CMK (cell line): ENCODE measurements at regions not wholly inside any gene's neighbourhood (a gene's known extent, or its start where the extent isn't known, plus 50 kb on each side); places are given as distances from the start of the nearest gene placed in this dataset.

Experiments used
- DNase-seq: peaks from one replicate; pipeline ENCODE4 v3.0.0-alpha.2; 2010; ENCODE audit warnings: low read depth

- DNase-seq = no peak
These were observed 53.8 kb upstream of the TPM1 start for GRCh38 chr15:62988701-62989100.

DNA sequence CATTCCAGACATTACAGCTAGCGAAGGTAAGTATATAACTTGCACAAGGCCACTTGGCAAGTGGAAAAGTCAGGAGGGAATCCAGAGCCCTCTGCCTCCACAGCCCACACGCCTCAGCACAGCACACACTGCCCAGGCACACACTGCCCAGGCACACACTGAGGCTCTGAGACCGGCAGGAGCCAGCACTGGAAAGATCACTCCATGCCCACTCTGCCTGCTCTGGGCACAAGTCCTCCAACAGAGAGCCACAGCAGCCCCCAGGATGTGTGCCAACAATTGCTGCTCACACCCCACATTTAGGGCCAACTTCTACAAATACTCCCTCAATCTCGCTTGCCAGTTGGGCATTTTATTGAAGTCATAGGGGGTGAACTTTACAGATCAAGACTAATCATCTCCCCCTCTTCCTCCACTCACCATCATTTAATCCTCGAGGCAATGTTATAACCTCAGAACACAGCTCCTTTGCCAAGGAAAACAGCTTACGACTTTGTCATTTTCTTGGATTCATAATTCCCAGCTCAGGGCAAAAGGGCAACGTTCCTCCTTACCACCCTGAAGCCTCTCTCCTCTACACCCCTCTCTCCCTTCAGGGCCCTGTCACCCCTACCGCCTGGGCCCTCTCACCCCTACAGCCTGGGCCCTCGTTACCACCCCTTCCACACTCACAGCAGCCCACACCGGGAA is 53.0 kb upstream of the TPM1 start:
- DNase-seq = no peak

DNA sequence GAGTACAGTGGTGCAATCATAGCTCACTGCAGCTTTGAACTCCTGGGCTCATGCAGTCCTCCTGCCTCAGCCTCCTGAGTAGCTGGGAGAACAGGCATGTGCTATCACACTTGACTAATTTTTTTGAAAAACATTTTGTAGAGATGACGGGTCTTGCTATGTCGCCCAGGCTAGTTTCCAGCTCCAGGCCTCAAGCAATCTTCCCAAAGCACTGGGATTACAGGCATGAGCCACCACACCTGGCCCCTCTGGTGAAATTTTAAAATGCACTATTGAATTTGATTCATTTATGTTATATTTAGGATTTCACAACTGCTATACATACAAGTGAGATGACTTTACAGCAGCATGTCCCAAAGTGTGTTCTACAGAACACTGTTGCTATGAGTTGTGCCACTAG is 50.8 kb upstream of the TPM1 start:
- no peak for DNase-seq

GRCh38 chr15:62992302-62992701 is 50.2 kb upstream of the TPM1 start:
- no peak for DNase-seq
